ENCODE measurements at regions not wholly inside any gene's neighbourhood (a gene's known extent, or its start where the extent isn't known, plus 50 kb on each side); places are given as distances from the start of the nearest gene placed in this dataset.

- TF ChIP-seq POLR2A (IDR thresholded peaks at IDR 0.05; ENCODE audit: extremely low read depth, insufficient read length) (no peak), CTCF (IDR thresholded peaks at IDR 0.05; ENCODE audit: low read depth, low read length) (no peak)
Observed at GRCh38 chr9:104279535-104280177, 185.5 kb downstream of the SMC2 start.
